ENCODE measurements at regions not wholly inside any gene's neighbourhood (a gene's known extent, or its start where the extent isn't known, plus 50 kb on each side); places are given as distances from the start of the nearest gene placed in this dataset.

- no peak for DNase-seq
- Mint-ChIP-seq H3K4me3 (no peak overlapping the region), H3K27me3 (ENCODE audit: low read depth in 3 of 3) (peaks cover 0 to 5% (median 3%) of the 10 kb centered on the region in 3 donors), H3K9me3 (peaks cover 7 to 15% (median 10%) of the 10 kb centered on the region in 7 donors), H3K4me1 (peaks cover under 1% of the 10 kb centered on the region), H3K27ac (no peak overlapping the region), H3K36me3 (no peaks in the 10 kb centered on the region)
- Histone ChIP-seq H3K4me3 (replicated peaks in 1 of 3; ENCODE audit: low read depth in 2 of 3, low read length in 3 of 3) (no peak overlapping the region), H3K36me3 (replicated peaks in 1 of 2; ENCODE audit: control insufficient read depth in 1 of 2, insufficient read depth in 2 of 2, low read length in 2 of 2) (no peaks in the 10 kb centered on the region), H3K9me3 (replicated peaks in 1 of 2; ENCODE audit: control insufficient read depth in 1 of 2, insufficient read depth in 1 of 2, low read length in 2 of 2) (peaks cover 0 to 8% of the 10 kb centered on the region in 2 donors), H4K20me1 (ENCODE audit: insufficient read depth, low read length) (no peaks in the 10 kb centered on the region), H3K9ac (ENCODE audit: insufficient read depth, low read length, poor library complexity, severe bottlenecking) (no peak overlapping the region), H3K4me1 (ENCODE audit: control insufficient read depth in 1 of 2, insufficient read depth in 2 of 2, low read length in 2 of 2) (no peaks in the 10 kb centered on the region), H3K79me2 (ENCODE audit: insufficient read depth, low read length) (no peaks in the 10 kb centered on the region), H3K4me2 (replicated peaks; ENCODE audit: extremely low read depth, low read length, poor library complexity, severe bottlenecking) (no peak overlapping the region), H3K27me3 (ENCODE audit: control insufficient read depth in 2 of 2, insufficient read depth in 2 of 2, low read length in 2 of 2) (no peaks in the 10 kb centered on the region), H3K27ac (ENCODE audit: low read depth in 1 of 2, low read length in 2 of 2) (no peak overlapping the region), H2AFZ (ENCODE audit: insufficient read depth, low read depth, low read length, poor library complexity, severe bottlenecking) (no peak overlapping the region)
- intact Hi-C loops (cut with micrococcal nuclease): no loop called here
- TF ChIP-seq CTCF (IDR thresholded peaks at IDR 0.05): no peak
- WGBS (ENCODE audit: insufficient coverage): no CpG with 5 or more reads among the region's 2 CpGs
Measured at GRCh38 chr9:81776834-81777233, 87.5 kb upstream of the TLE1 start.

GRCh38 chr9:81777482-81777881 is 88.1 kb upstream of the TLE1 start:
- no peak overlapping the region for H3K27ac ChIP-seq (ENCODE audit: low read depth in 1 of 2, low read length in 2 of 2)
- no peaks in the 10 kb centered on the region for H3K36me3 Mint-ChIP-seq
- no peak overlapping the region for H3K9ac ChIP-seq (ENCODE audit: insufficient read depth, low read length, poor library complexity, severe bottlenecking)
- H3K4me1 ChIP-seq (ENCODE audit: control insufficient read depth in 1 of 2, insufficient read depth in 2 of 2, low read length in 2 of 2): no peaks in the 10 kb centered on the region
- no peak overlapping the region for H3K27ac Mint-ChIP-seq
- DNase-seq: no peak
- H3K4me1 Mint-ChIP-seq: peaks cover 5% of the 10 kb centered on the region
- no peak overlapping the region for H3K4me3 ChIP-seq (replicated peaks in 1 of 3; ENCODE audit: low read depth in 2 of 3, low read length in 3 of 3)
- peaks cover 9 to 20% (median 15%) of the 10 kb centered on the region in 7 donors for H3K9me3 Mint-ChIP-seq
- no peaks in the 10 kb centered on the region for H4K20me1 ChIP-seq (ENCODE audit: insufficient read depth, low read length)
- peaks cover 0 to 5% (median 3%) of the 10 kb centered on the region in 3 donors for H3K27me3 Mint-ChIP-seq (ENCODE audit: low read depth in 3 of 3)
- no peak overlapping the region for H3K4me2 ChIP-seq (replicated peaks; ENCODE audit: extremely low read depth, low read length, poor library complexity, severe bottlenecking)
- no CpG with 5 or more reads among the region's 3 CpGs for WGBS (ENCODE audit: insufficient coverage)
- H3K9me3 ChIP-seq (replicated peaks in 1 of 2; ENCODE audit: control insufficient read depth in 1 of 2, insufficient read depth in 1 of 2, low read length in 2 of 2): peaks cover 0 to 12% of the 10 kb centered on the region in 2 donors
- H3K27me3 ChIP-seq (ENCODE audit: control insufficient read depth in 2 of 2, insufficient read depth in 2 of 2, low read length in 2 of 2): no peaks in the 10 kb centered on the region
- no peak for TF ChIP-seq CTCF (IDR thresholded peaks at IDR 0.05)
- H3K4me3 Mint-ChIP-seq: no peak overlapping the region
- H3K36me3 ChIP-seq (replicated peaks in 1 of 2; ENCODE audit: control insufficient read depth in 1 of 2, insufficient read depth in 2 of 2, low read length in 2 of 2): no peaks in the 10 kb centered on the region
- no peaks in the 10 kb centered on the region for H3K79me2 ChIP-seq (ENCODE audit: insufficient read depth, low read length)
- intact Hi-C loops (cut with micrococcal nuclease): no loop called here
- no peak overlapping the region for H2AFZ ChIP-seq (ENCODE audit: insufficient read depth, low read depth, low read length, poor library complexity, severe bottlenecking)
